Tibial artery (tissue), 4 donors: ENCODE measurements at regions not wholly inside any gene's neighbourhood (a gene's known extent, or its start where the extent isn't known, plus 50 kb on each side); places are given as distances from the start of the nearest gene placed in this dataset.

ENCODE experiments used
- DNase-seq, 2 donors: peaks; one replicate each; pipeline ENCODE4 v3.0.0-alpha.2; 2019
- H3K27ac ChIP-seq, 2 donors: fragments of 200-600 bp; sonication (generic) in 1 of 2; 1 replicate in 1 of 2; 2 replicates in 1 of 2; pipeline ENCODE4 v1.5.1; 2018 to 2019; ENCODE audit warnings: mild to moderate bottlenecking in 1 of 2
- H3K27me3 ChIP-seq, 2 donors: fragments of 200-600 bp; sonication (generic) in 1 of 2; one replicate each; pipeline versions ENCODE4 v1.5.1 to v1.6.0; 2016 to 2019
- H3K36me3 ChIP-seq, 3 donors: fragments of 200-600 bp; sonication (generic) in 2 of 3; one replicate each; pipeline ENCODE4 v1.5.1; 2016 to 2019; ENCODE audit warnings: mild to moderate bottlenecking in 2 of 3
- H3K4me1 ChIP-seq, 4 donors: fragments of 200-600 bp; sonication (generic) in 2 of 4; 1 replicate in 3 of 4; 2 replicates in 1 of 4; pipeline ENCODE4 v1.5.1; 2016 to 2019
- H3K4me3 ChIP-seq, 2 donors: fragments of 200-600 bp; sonication (generic) in 1 of 2; 1 replicate in 1 of 2; 2 replicates in 1 of 2; pipeline ENCODE4 v1.5.1; 2018 to 2019; ENCODE audit warnings: mild to moderate bottlenecking in 2 of 2
- H3K9me3 ChIP-seq, 3 donors: fragments of 200-600 bp; sonication (generic) in 1 of 3; one replicate each; pipeline ENCODE4 v1.5.1; 2016 to 2019
- CTCF ChIP-seq, 2 experiments: fragments of 200-600 bp in 1 of 2; fragments of 450-650 bp in 1 of 2; IDR thresholded peaks; one replicate each; pipeline ENCODE4 v1.5.1; 2017 to 2019; ENCODE audit warnings: antibody characterized with exemption in 2 of 2, mild to moderate bottlenecking in 1 of 2, moderate library complexity in 1 of 2
- intact Hi-C: fragments of 100-400 bp; cut with DNase I; formaldehyde crosslinking; loops from one replicate; pipeline ENCODE4 v1.15.0; 2023; ENCODE audit warnings: low total_unique reads

DNA sequence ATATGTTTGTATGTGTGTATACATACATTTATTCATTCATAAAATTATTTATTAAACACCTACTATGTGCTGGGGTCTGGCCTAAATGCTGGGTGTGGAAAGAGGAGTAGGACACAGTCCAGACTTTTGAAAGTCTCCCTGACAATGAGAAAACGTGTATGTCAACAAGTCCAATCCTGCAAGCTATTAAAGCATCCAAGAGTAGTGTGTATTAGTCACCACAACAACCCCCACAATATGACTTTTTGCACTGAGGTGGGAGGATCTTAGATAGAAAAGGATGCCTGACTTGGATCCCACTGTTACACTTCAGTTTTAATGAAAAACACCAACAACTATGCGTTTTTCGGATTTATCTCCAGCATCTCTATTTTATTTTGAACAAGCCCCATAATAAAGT lies 446.4 kb downstream of the EPHA4 start:
- intact Hi-C loops = no loop called here
- no peaks in the 10 kb centered on the region for H3K9me3 ChIP-seq
- DNase-seq = no peak
- no peak overlapping the region for H3K4me3 ChIP-seq
- H3K27me3 ChIP-seq = no peaks in the 10 kb centered on the region
- no peak for TF ChIP-seq CTCF (IDR thresholded peaks at IDR 0.05)
- no peaks in the 10 kb centered on the region for H3K36me3 ChIP-seq
- no peak overlapping the region for H3K27ac ChIP-seq
- H3K4me1 ChIP-seq = peaks cover 0 to 3% (median 0%) of the 10 kb centered on the region in 4 donors

GRCh38 chr2:221129657-221130056 lies 442.4 kb downstream of the EPHA4 start:
- Histone ChIP-seq H3K36me3 (no peaks in the 10 kb centered on the region), H3K9me3 (no peaks in the 10 kb centered on the region), H3K27ac (no peak overlapping the region), H3K27me3 (no peaks in the 10 kb centered on the region), H3K4me3 (no peak overlapping the region), H3K4me1 (peaks cover 0 to 2% (median 0%) of the 10 kb centered on the region in 4 donors)
- no peak for DNase-seq
- intact Hi-C loops = no loop called here
- TF ChIP-seq CTCF (IDR thresholded peaks at IDR 0.05) = no peak

GRCh38 chr2:221130431-221130830 lies 441.7 kb downstream of the EPHA4 start:
- H3K4me3 ChIP-seq = no peak overlapping the region
- intact Hi-C loops = no loop called here
- DNase-seq = no peak
- no peaks in the 10 kb centered on the region for H3K9me3 ChIP-seq
- no peaks in the 10 kb centered on the region for H3K27me3 ChIP-seq
- H3K4me1 ChIP-seq = no peaks in the 10 kb centered on the region
- no peaks in the 10 kb centered on the region for H3K36me3 ChIP-seq
- H3K27ac ChIP-seq = no peak overlapping the region
- no peak for TF ChIP-seq CTCF (IDR thresholded peaks at IDR 0.05)

- Histone ChIP-seq H3K27me3 (no peaks in the 10 kb centered on the region), H3K4me3 (no peak overlapping the region), H3K27ac (no peak overlapping the region), H3K36me3 (no peaks in the 10 kb centered on the region), H3K4me1 (no peaks in the 10 kb centered on the region), H3K9me3 (no peaks in the 10 kb centered on the region)
- DNase-seq = no peak
- TF ChIP-seq CTCF (IDR thresholded peaks at IDR 0.05) = no peak
- intact Hi-C loops = no loop called here
Observed at GRCh38 chr2:221133941-221134340, 438.2 kb downstream of the EPHA4 start.

GRCh38 chr2:221134718-221135117 lies 437.4 kb downstream of the EPHA4 start:
- Histone ChIP-seq H3K9me3 (no peaks in the 10 kb centered on the region), H3K27me3 (no peaks in the 10 kb centered on the region), H3K4me3 (no peak overlapping the region), H3K36me3 (no peaks in the 10 kb centered on the region), H3K27ac (no peak overlapping the region), H3K4me1 (no peaks in the 10 kb centered on the region)
- no peak for DNase-seq
- TF ChIP-seq CTCF (IDR thresholded peaks at IDR 0.05) = no peak
- intact Hi-C loops = no loop called here

GRCh38 chr2:221135699-221136098 lies 436.4 kb downstream of the EPHA4 start:
- Histone ChIP-seq H3K27me3 (no peaks in the 10 kb centered on the region), H3K4me1 (no peaks in the 10 kb centered on the region), H3K9me3 (no peaks in the 10 kb centered on the region), H3K27ac (no peak overlapping the region), H3K36me3 (no peaks in the 10 kb centered on the region), H3K4me3 (no peak overlapping the region)
- no peak for TF ChIP-seq CTCF (IDR thresholded peaks at IDR 0.05)
- no peak for DNase-seq
- intact Hi-C loops = no loop called here
